Right lobe of liver (tissue), 6 donors: ENCODE measurements at regions not wholly inside any gene's neighbourhood (a gene's known extent, or its start where the extent isn't known, plus 50 kb on each side); places are given as distances from the start of the nearest gene placed in this dataset.
"Not testable (repeated sequence)": the region's sequence is repeated elsewhere in the genome, so short reads cannot be mapped to it uniquely, and the experiment has no call there.

Experiments used
- ATAC-seq, 4 donors: fragments of 200-7000 bp; cut with Tn5 transposase; one replicate each; pipeline ENCODE4 v1.9.1; 2020; ENCODE audit warnings: mild to moderate bottlenecking in 4 of 4, moderate library complexity in 4 of 4
- DNase-seq, 3 donors: peaks; one replicate each; pipeline ENCODE4 v3.0.0-alpha.2; 2020
- H3K27ac ChIP-seq, 3 donors: fragments of 200-600 bp; one replicate each; pipeline ENCODE4 v1.8.0; 2022
- H3K27me3 ChIP-seq, 2 donors: fragments of 200-600 bp; one replicate each; pipeline ENCODE4 v1.8.0; 2022
- H3K36me3 ChIP-seq, 4 donors: fragments of 200-600 bp; sonication (generic) in 1 of 4; one replicate each; pipeline versions ENCODE4 v1.5.1 to v1.8.0; 2017 to 2022; ENCODE audit warnings: control low read depth in 1 of 4
- H3K4me1 ChIP-seq, 4 donors: fragments of 200-600 bp; sonication (generic) in 1 of 4; one replicate each; pipeline versions ENCODE4 v1.5.1 to v1.8.0; 2017 to 2022; ENCODE audit warnings: control low read depth in 1 of 4
- H3K4me3 ChIP-seq, 3 donors: fragments of 200-600 bp; one replicate each; pipeline ENCODE4 v1.8.0; 2022
- H3K9me3 ChIP-seq, 4 donors: fragments of 200-600 bp; sonication (generic) in 1 of 4; one replicate each; pipeline versions ENCODE4 v1.5.1 to v1.8.0; 2017 to 2022; ENCODE audit warnings: control low read depth in 1 of 4
- POLR2A ChIP-seq: fragments of 450-650 bp; IDR thresholded peaks from one replicate; pipeline ENCODE4 v1.6.1; 2017; ENCODE audit warnings: antibody characterized with exemption, mild to moderate bottlenecking
- WGBS: methylation state at CpG from one replicate; pipeline ENCODE4 v1.1.6; 2018; ENCODE audit warnings: low coverage, low lambda C conversion rate; ENCODE audit not compliant: insufficient coverage; ENCODE audit errors: missing lambda C conversion rate; 5-methylcytosine and 5-hydroxymethylcytosine counted together
- intact Hi-C, 2 donors: fragments of 100-400 bp; cut with DNase I; formaldehyde crosslinking; loops; one replicate each; pipeline versions ENCODE4 v1.11.2 to v1.14.1; 2022
- TF ChIP-seq, protein P1 (sequence below), 4 donors: fragments of 200-600 bp in 3 of 4; fragments of 450-650 bp in 1 of 4; IDR thresholded peaks; one replicate each; pipeline versions ENCODE4 v1.5.1 to v1.8.0; 2016 to 2022; ENCODE audit warnings: antibody characterized with exemption in 4 of 4, mild to moderate bottlenecking in 2 of 4
- donor health status: DM: no; HTN: yes; CAD: no.
- donor health status: DM: no; HTN: no; CAD: no.
- donor health status: DM: no; HTN: no; CAD: no.
- donor health status: DM: no; HTN: yes; CAD: no.
- donor health status: DM: no; HTN: yes; CAD: no.

DNA sequence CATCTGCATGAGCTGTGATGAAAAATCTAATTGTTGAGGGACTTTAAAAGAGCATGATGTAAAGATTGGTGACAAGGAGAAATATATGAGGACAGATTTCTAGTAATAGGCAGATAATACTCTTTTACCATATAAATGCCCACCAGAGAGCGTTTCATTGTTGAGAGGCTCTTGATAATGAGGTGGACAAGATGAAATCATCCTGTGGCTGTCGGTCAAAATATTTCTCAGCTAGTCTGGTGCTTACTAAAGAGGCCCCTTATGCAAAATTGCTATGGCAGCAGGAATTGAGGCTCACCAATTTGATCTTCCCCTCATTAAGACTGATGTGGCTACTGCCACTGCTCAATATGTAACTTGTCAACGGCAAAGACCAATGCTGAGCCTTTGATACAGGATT, 225.0 kb upstream of the RASGRP1 start:
- DNase-seq: no peak
- H3K9me3 ChIP-seq: no peaks in the 10 kb centered on the region
- TF ChIP-seq POLR2A: no peak
- TF ChIP-seq, protein P1, sequence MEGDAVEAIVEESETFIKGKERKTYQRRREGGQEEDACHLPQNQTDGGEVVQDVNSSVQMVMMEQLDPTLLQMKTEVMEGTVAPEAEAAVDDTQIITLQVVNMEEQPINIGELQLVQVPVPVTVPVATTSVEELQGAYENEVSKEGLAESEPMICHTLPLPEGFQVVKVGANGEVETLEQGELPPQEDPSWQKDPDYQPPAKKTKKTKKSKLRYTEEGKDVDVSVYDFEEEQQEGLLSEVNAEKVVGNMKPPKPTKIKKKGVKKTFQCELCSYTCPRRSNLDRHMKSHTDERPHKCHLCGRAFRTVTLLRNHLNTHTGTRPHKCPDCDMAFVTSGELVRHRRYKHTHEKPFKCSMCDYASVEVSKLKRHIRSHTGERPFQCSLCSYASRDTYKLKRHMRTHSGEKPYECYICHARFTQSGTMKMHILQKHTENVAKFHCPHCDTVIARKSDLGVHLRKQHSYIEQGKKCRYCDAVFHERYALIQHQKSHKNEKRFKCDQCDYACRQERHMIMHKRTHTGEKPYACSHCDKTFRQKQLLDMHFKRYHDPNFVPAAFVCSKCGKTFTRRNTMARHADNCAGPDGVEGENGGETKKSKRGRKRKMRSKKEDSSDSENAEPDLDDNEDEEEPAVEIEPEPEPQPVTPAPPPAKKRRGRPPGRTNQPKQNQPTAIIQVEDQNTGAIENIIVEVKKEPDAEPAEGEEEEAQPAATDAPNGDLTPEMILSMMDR (IDR thresholded peaks at IDR 0.05): no peak
- H3K27me3 ChIP-seq: no peaks in the 10 kb centered on the region
- H3K36me3 ChIP-seq: no peaks in the 10 kb centered on the region
- WGBS: 83% methylated on average over 2 of the region's 3 CpGs
- intact Hi-C loops: no loop called here
- no peak overlapping the region for H3K4me3 ChIP-seq
- ATAC-seq: no peak
- H3K27ac ChIP-seq: no peak overlapping the region
- H3K4me1 ChIP-seq: no peaks in the 10 kb centered on the region

DNA sequence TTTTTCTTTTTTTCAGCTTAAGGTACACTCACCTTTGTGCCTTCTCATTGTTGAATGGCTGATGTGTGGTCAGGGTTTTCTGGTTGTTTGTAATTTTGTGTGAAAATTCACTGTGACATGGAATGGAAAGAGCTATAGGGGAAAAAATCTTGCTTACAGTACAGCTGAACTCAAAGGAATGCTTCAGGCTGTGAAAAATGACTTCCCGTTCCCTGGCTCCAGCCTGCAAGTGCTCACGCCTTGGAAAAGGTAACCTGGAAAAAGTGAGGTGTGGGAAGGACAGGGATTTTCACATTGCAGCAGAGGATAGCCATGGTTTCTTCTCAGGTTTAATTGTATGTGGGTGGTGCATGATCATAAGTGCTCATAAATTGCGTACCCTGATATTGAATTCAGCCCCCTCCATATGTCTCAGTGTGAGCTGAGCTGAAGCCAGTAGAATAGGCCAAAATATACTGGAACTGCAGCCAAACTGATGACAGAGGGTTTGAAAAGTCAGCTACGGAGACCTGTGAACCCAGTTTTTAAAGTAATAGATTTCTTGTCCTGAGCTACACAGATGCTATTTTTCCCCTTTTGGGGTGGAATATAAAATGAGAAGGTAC, 228.7 kb upstream of the RASGRP1 start:
- H3K4me3 ChIP-seq: no peak overlapping the region
- no peaks in the 10 kb centered on the region for H3K36me3 ChIP-seq
- intact Hi-C loops: no loop called here
- H3K4me1 ChIP-seq: no peaks in the 10 kb centered on the region
- H3K27me3 ChIP-seq: no peaks in the 10 kb centered on the region
- WGBS: 30% methylated on average over 3 of the region's 4 CpGs
- no peaks in the 10 kb centered on the region for H3K9me3 ChIP-seq
- ATAC-seq: no peak
- no peak overlapping the region for H3K27ac ChIP-seq
- no peak for TF ChIP-seq POLR2A
- TF ChIP-seq, protein P1 (IDR thresholded peaks at IDR 0.05): no peak
- DNase-seq: no peak

DNA sequence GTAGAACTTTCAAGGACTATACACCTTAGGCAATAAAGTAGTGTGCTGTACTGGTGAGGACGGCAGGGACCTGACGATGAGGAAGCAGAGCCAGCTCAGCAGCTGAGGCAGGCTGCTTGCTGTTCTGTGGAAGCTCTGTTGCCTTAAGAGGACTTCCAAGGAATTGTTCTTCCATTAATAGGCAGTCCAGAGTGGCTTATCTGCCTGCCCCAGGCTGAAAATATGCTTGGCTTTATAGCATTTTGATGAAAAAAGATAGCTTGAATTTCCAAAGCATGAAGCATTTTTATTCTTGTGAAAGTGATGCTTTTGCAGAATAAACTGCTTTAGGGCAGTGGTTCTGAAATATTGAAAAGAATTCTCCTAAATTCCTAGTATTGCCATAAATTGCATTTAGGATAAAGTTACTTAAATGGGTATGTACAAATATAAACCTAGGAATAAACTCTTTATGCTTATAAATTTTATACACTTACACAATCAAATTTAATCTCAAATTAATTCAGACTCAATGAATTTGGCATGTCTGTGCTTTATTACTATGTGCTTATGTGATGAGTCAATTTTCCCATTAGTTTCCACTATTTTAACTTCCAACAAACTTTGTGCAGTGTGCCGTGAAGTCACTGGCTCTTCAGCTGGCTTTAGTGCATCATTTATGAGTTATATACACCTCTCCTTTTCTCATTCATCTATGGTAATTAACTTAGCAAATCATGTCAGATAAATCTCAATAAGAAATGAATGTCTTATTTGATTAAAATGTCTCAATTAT, 231.0 kb upstream of the RASGRP1 start:
- H3K36me3 ChIP-seq: no peaks in the 10 kb centered on the region
- ATAC-seq: no peak
- 47% methylated on average over 3 of the region's 3 CpGs for WGBS

DNA sequence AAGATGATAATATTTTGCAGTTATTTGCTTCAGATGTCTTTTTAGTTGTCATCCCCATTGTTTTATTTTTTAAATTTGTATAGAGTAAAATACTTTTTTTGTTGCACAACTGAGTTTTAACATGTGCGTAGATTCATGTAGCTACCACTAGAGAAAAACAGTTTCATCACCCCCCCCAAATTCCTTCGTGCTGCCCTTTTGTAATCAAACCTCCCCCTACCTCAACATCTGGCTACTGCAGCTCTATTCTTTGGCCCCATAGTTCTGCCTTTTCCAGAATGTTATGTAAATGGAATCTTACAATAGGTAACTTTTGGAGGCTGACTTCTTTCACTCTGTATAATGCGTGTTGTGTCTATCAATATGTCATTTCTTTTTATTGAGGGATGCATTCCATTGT, 232.0 kb upstream of the RASGRP1 start:
- Histone ChIP-seq H3K9me3 (no peaks in the 10 kb centered on the region), H3K27me3 (no peaks in the 10 kb centered on the region), H3K36me3 (no peaks in the 10 kb centered on the region), H3K4me3 (no peak overlapping the region), H3K27ac (no peak overlapping the region), H3K4me1 (no peaks in the 10 kb centered on the region)
- 70% methylated on average over 3 of the region's 3 CpGs for WGBS
- DNase-seq (no peak), ATAC-seq (no peak)
- intact Hi-C loops: no loop called here
- TF ChIP-seq, protein P1 (IDR thresholded peaks at IDR 0.05): no peak
- TF ChIP-seq POLR2A: no peak

More for the DNA sequence above, 231.0 kb upstream of the RASGRP1 start:
- H3K4me1 ChIP-seq: no peaks in the 10 kb centered on the region
- no peak overlapping the region for H3K4me3 ChIP-seq
- H3K27ac ChIP-seq: no peak overlapping the region
- intact Hi-C loops: no loop called here
- no peaks in the 10 kb centered on the region for H3K27me3 ChIP-seq
- DNase-seq: no peak
- no peaks in the 10 kb centered on the region for H3K9me3 ChIP-seq
- TF ChIP-seq, protein P1 (IDR thresholded peaks at IDR 0.05): no peak
- TF ChIP-seq POLR2A: no peak

DNA sequence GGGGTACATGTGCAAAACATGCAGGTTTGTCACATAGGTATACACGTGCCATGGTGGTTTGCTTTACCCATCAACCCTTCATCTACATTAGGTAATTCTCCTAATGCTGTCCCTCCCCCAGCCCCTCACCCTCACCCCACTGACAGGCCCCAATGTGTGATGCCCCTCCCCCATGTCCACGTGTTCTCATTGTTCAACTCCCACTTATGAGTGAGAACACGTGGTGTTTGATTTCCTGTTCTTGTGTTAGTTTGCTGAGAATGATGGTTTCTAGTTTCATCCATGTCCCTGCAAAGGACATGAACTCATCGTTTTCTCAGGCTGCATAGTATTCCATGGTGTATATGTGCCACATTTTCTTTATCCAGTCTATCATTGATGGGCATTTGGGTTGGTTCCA, 232.9 kb upstream of the RASGRP1 start:
- H3K9me3 ChIP-seq, H3K27ac ChIP-seq, intact Hi-C loops, H3K4me3 ChIP-seq, DNase-seq, H3K27me3 ChIP-seq, H3K4me1 ChIP-seq, ATAC-seq, H3K36me3 ChIP-seq: not testable (repeated sequence)
- 50% methylated on average over 4 of the region's 4 CpGs for WGBS

DNA sequence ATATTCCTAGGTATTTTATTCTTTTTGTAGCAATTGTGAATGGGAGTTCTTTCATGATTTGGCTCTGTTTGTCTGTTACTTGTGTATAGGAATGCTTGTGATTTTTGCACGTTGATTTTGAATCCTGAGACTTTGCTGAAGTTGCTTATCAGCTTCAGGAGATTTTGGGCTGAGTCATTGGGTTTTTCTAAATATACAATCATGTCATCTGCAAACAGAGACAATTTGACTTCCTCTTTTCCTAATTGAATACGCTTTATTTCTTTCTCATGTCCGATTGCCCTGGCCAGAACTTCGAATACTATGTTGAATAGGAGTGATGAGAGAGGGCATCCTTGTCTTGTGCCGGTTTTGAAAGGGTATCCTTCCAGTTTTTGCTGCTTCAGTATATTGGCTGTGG, 234.6 kb upstream of the RASGRP1 start:
- H3K36me3 ChIP-seq, H3K27me3 ChIP-seq, DNase-seq, ATAC-seq, intact Hi-C loops, H3K9me3 ChIP-seq, H3K27ac ChIP-seq, H3K4me3 ChIP-seq, H3K4me1 ChIP-seq: not testable (repeated sequence)
- WGBS: 45% methylated on average over 5 of the region's 5 CpGs
